Endothelial cell of umbilical vein (primary cell): ENCODE measurements at regions not wholly inside any gene's neighbourhood (a gene's known extent, or its start where the extent isn't known, plus 50 kb on each side); places are given as distances from the start of the nearest gene placed in this dataset.
"Not testable (repeated sequence)": the region's sequence is repeated elsewhere in the genome, so short reads cannot be mapped to it uniquely, and the experiment has no call there.

Source experiments
- BruUV-seq: library from RNA; stranded (reverse); fragments of 400-500 nt; replicated peaks from 2 replicates; lab custom pipeline; 2021; lab: Mats Ljungman, UMichigan
- CTCF ChIA-PET: fragments of 300-600, 350-600 bp; sonication (Branson Sonifier 250); formaldehyde crosslinking; loops from one replicate; lab custom pipeline; 2021; ENCODE audit warnings: antibody characterized with exemption, inconsistent platforms; lab: Charles Lee
- POLR2A ChIA-PET: fragments of 300-600, 350-600 bp; sonication (Branson Sonifier 250); formaldehyde crosslinking; loops from one replicate; lab custom pipeline; 2021; ENCODE audit warnings: antibody characterized with exemption, inconsistent platforms; lab: Charles Lee
- DNase-seq: peaks from one replicate; pipeline ENCODE4 v3.0.0-alpha.2; 2011; ENCODE audit warnings: low read depth, low spot score
- FAIRE-seq: peaks from 2 replicates; lab custom pipeline; 2011; peaks lifted over from hg19 to GRCh38; lab: Jason Lieb, UNC
- H2AFZ ChIP-seq: 2 replicates; pipeline ENCODE4 v1.6.0; 2012; ENCODE audit warnings: low read depth, low read length, control low read depth, inconsistent platforms
- H3K27ac ChIP-seq: 2 replicates; pipeline ENCODE4 v1.5.1; 2011; ENCODE audit warnings: low read depth, mild to moderate bottlenecking, control low read depth, low read length, moderate library complexity; ENCODE audit not compliant: insufficient read depth
- H3K27me3 ChIP-seq, 2 experiments: 2 replicates each; pipeline versions ENCODE4 v1.6.0 to v1.6.1; 2011; ENCODE audit warnings: low read length in 2 of 2, mixed read lengths in 1 of 2; ENCODE audit not compliant: control insufficient read depth in 2 of 2, insufficient read depth in 2 of 2
- H3K36me3 ChIP-seq, 2 experiments: 2 replicates in 1 of 2; 3 replicates in 1 of 2; pipeline ENCODE4 v1.5.1; 2011; ENCODE audit warnings: low read length in 2 of 2, mild to moderate bottlenecking in 1 of 2, moderate library complexity in 1 of 2; ENCODE audit not compliant: control insufficient read depth in 2 of 2, insufficient read depth in 2 of 2; ENCODE audit errors: extremely low read depth in 1 of 2
- H3K4me1 ChIP-seq: 3 replicates; pipeline ENCODE4 v1.5.1; 2011; ENCODE audit warnings: mild to moderate bottlenecking, low read length; ENCODE audit not compliant: control insufficient read depth, insufficient read depth; ENCODE audit errors: extremely low read depth
- H3K4me2 ChIP-seq: 2 replicates; pipeline ENCODE4 v1.6.1; 2011; ENCODE audit warnings: low read length, control low read depth, mixed read lengths; ENCODE audit not compliant: insufficient read depth
- H3K4me3 ChIP-seq, 3 experiments: fragments of 200-600 bp in 1 of 3; sonication (generic), shearing (Covaris generic) in 1 of 3; replicated peaks in 1 of 3; 2 replicates each; pipeline ENCODE4 v1.5.1; 2011 to 2016; ENCODE audit warnings: control low read depth in 3 of 3, low read length in 3 of 3, mild to moderate bottlenecking in 2 of 3, inconsistent platforms in 1 of 3, low read depth in 1 of 3, moderate library complexity in 1 of 3; ENCODE audit not compliant: insufficient read depth in 1 of 3
- H3K79me2 ChIP-seq: 2 replicates; pipeline ENCODE4 v1.6.0; 2012; ENCODE audit warnings: low read length, inconsistent platforms; ENCODE audit not compliant: control insufficient read depth, insufficient read depth
- H3K9ac ChIP-seq: replicated peaks from 2 replicates; pipeline ENCODE3; 2011; ENCODE audit warnings: low read length, control low read depth; ENCODE audit not compliant: insufficient read depth; ENCODE audit errors: extremely low read depth
- H3K9me1 ChIP-seq: replicated peaks from 3 replicates; pipeline ENCODE4 v1.6.0; 2011; ENCODE audit warnings: mild to moderate bottlenecking, low read length; ENCODE audit not compliant: control insufficient read depth, insufficient read depth; ENCODE audit errors: extremely low read depth
- H3K9me3 ChIP-seq: replicated peaks from 2 replicates; pipeline ENCODE4 v1.5.1; 2012; ENCODE audit warnings: low read length, inconsistent platforms; ENCODE audit not compliant: control insufficient read depth, insufficient read depth
- H4K20me1 ChIP-seq: replicated peaks from 2 replicates; pipeline ENCODE3; 2011; ENCODE audit warnings: mild to moderate bottlenecking, low read length; ENCODE audit not compliant: control insufficient read depth, insufficient read depth; ENCODE audit errors: extremely low read depth
- CTCF ChIP-seq, 2 donors: IDR thresholded peaks; 1 replicate in 1 of 2; 2 replicates in 1 of 2; pipeline ENCODE4 v1.5.1; 2011; ENCODE audit warnings: low read length in 2 of 2, mild to moderate bottlenecking in 2 of 2, moderate library complexity in 2 of 2, control low read depth in 1 of 2, inconsistent platforms in 1 of 2, low read depth in 1 of 2; ENCODE audit not compliant: insufficient read depth in 1 of 2; ENCODE audit errors: extremely low read depth in 1 of 2
- EZH2 ChIP-seq: IDR thresholded peaks from 2 replicates; pipeline ENCODE4 v1.6.1; 2012; ENCODE audit warnings: borderline replicate concordance, low read depth, mild to moderate bottlenecking, moderate library complexity, low read length, inconsistent platforms; ENCODE audit not compliant: severe bottlenecking
- FOS ChIP-seq: IDR thresholded peaks from 2 replicates; pipeline ENCODE4 v1.6.1; 2011; ENCODE audit warnings: mild to moderate bottlenecking, low read length, moderate library complexity, borderline replicate concordance; ENCODE audit not compliant: insufficient read depth
- GATA2 ChIP-seq: IDR thresholded peaks from 2 replicates; pipeline ENCODE4 v1.7.0; 2011; ENCODE audit warnings: low read depth, mild to moderate bottlenecking, moderate library complexity, mixed read lengths, low read length; ENCODE audit not compliant: insufficient read length, insufficient read depth
- JUN ChIP-seq: IDR thresholded peaks from 2 replicates; pipeline ENCODE4 v1.6.1; 2011; ENCODE audit warnings: borderline replicate concordance, low read depth; ENCODE audit not compliant: insufficient read length, insufficient read depth
- MAX ChIP-seq: IDR thresholded peaks from 2 replicates; pipeline ENCODE4 v1.6.1; 2011; ENCODE audit not compliant: insufficient read depth, insufficient read length
- MYC ChIP-seq: IDR thresholded peaks from one replicate; pipeline ENCODE4 v1.6.1; 2011; ENCODE audit warnings: mild to moderate bottlenecking, low read depth, low read length
- POLR2A ChIP-seq: IDR thresholded peaks from 2 replicates; pipeline ENCODE4 v1.6.1; 2012; ENCODE audit warnings: low read depth, mild to moderate bottlenecking, control low read depth, low read length
- POLR2AphosphoS5 ChIP-seq: IDR thresholded peaks from 2 replicates; pipeline ENCODE4 v1.6.1; 2012; ENCODE audit warnings: low read depth, mild to moderate bottlenecking, control low read depth, low read length, moderate library complexity; ENCODE audit not compliant: insufficient read depth
- dilution Hi-C: fragments of 300-500 bp; cut with MboI; formaldehyde crosslinking; loops from one replicate; pipeline ENCODE4 v1.15.0; 2019; ENCODE audit warnings: low sequenced_read_pairs; ENCODE audit not compliant: extremely low pct_ligation_motif_present
- intact Hi-C: fragments of 100-400 bp; cut with micrococcal nuclease; formaldehyde crosslinking; loops from one replicate; pipeline ENCODE4 v1.10.0; 2022

- Histone ChIP-seq H3K4me3 (no peak overlapping the region), H2AFZ (no peak overlapping the region), H3K36me3 (no peaks in the 10 kb centered on the region), H3K9me1 (no peaks in the 10 kb centered on the region), H3K27me3 (no peaks in the 10 kb centered on the region), H3K4me2 (no peak overlapping the region), H3K9me3 (no peaks in the 10 kb centered on the region), H4K20me1 (no peaks in the 10 kb centered on the region), H3K27ac (no peak overlapping the region), H3K9ac (no peak overlapping the region), H3K4me1 (no peaks in the 10 kb centered on the region), H3K79me2 (no peaks in the 10 kb centered on the region)
- CTCF ChIA-PET = no interaction called here
- TF ChIP-seq POLR2AphosphoS5 = no peak
- no peak for TF ChIP-seq EZH2
- TF ChIP-seq GATA2 = no peak
- POLR2A ChIA-PET = no interaction called here
- dilution Hi-C loops = no loop called here
- intact Hi-C loops = no loop called here
- no peak for DNase-seq
- FAIRE-seq = no peak
- BruUV-seq = no TSS peak
Observed at GRCh38 chr2:225814554-225814953, 415.0 kb downstream of the NYAP2 start.

- peaks cover 0 to under 1% of the 10 kb centered on the region in 2 experiments for H3K27me3 ChIP-seq
- dilution Hi-C loops (no loop called here), intact Hi-C loops (no loop called here)
- no peak overlapping the region for H3K4me3 ChIP-seq
- H3K79me2 ChIP-seq = no peaks in the 10 kb centered on the region
- H2AFZ ChIP-seq = no peak overlapping the region
- no peaks in the 10 kb centered on the region for H3K4me1 ChIP-seq
- FAIRE-seq (no peak), DNase-seq (no peak)
- H3K27ac ChIP-seq = no peak overlapping the region
- TF ChIP-seq POLR2AphosphoS5 = no peak
- no peak for TF ChIP-seq FOS
- no peak for TF ChIP-seq GATA2
- no peak for TF ChIP-seq JUN
- TF ChIP-seq CTCF (IDR thresholded peaks at IDR 0.05; ENCODE audit: extremely low read depth in 1 of 2, insufficient read depth in 1 of 2, low read depth in 1 of 2, low read length in 2 of 2) = no peak
- no peak for TF ChIP-seq EZH2
- TF ChIP-seq MYC = no peak
- no peak for TF ChIP-seq MAX
- no peak for TF ChIP-seq POLR2A
- ChIA-PET CTCF (interaction anchor here (1.9 kb wide), 1 partner anchor 141 kb away, joined by 4 read pairs; no protein-coding TSS in a partner anchor), POLR2A (no interaction called here)
- H4K20me1 ChIP-seq = no peaks in the 10 kb centered on the region
- no peaks in the 10 kb centered on the region for H3K9me1 ChIP-seq
- no peaks in the 10 kb centered on the region for H3K9me3 ChIP-seq
- no peak overlapping the region for H3K4me2 ChIP-seq
- BruUV-seq = no TSS peak
- H3K9ac ChIP-seq = no peak overlapping the region
- H3K36me3 ChIP-seq = no peaks in the 10 kb centered on the region
Observed at GRCh38 chr2:225806105-225806504, 406.6 kb downstream of the NYAP2 start.

GRCh38 chr2:225802076-225802475 is 402.6 kb downstream of the NYAP2 start:
- CTCF ChIA-PET, H3K9ac ChIP-seq, H3K9me3 ChIP-seq, H3K4me2 ChIP-seq, dilution Hi-C loops, H2AFZ ChIP-seq, H3K4me3 ChIP-seq, FAIRE-seq, BruUV-seq, H3K4me1 ChIP-seq, intact Hi-C loops, H3K27me3 ChIP-seq, H3K9me1 ChIP-seq, POLR2A ChIA-PET, H3K79me2 ChIP-seq, H3K36me3 ChIP-seq, H3K27ac ChIP-seq, H4K20me1 ChIP-seq, DNase-seq: not testable (repeated sequence)
